AG04450 (cell line): ENCODE measurements at regions not wholly inside any gene's neighbourhood (a gene's known extent, or its start where the extent isn't known, plus 50 kb on each side); places are given as distances from the start of the nearest gene placed in this dataset.

Experiments
- CTCF ChIA-PET: fragments of 300-600, 350-600 bp; formaldehyde crosslinking; extraction: SDS; loops from one replicate; lab custom pipeline; 2022; ENCODE audit warnings: antibody characterized with exemption, inconsistent platforms; lab: Charles Lee
- POLR2A ChIA-PET: fragments of 350-600 bp; formaldehyde crosslinking; extraction: SDS; loops from one replicate; lab custom pipeline; 2021; ENCODE audit warnings: antibody characterized with exemption, inconsistent platforms; lab: Yijun Ruan, JAX
- DNase-seq: peaks from one replicate; pipeline ENCODE4 v3.0.0-alpha.2; 2011; ENCODE audit warnings: low read depth, low spot score
- H3K27ac ChIP-seq: one replicate; pipeline ENCODE4 v1.5.1; 2012; ENCODE audit warnings: low read depth, low read length, control low read depth
- H3K27me3 ChIP-seq: one replicate; pipeline ENCODE4 v1.6.0; 2012; ENCODE audit warnings: low read length; ENCODE audit not compliant: control insufficient read depth, insufficient read depth
- H3K4me3 ChIP-seq: 2 replicates; pipeline ENCODE4 v1.5.1; 2011; ENCODE audit warnings: mild to moderate bottlenecking, low read depth, low read length, control low read depth
- H3K9me3 ChIP-seq: 2 replicates; pipeline ENCODE4 v1.5.1; 2012; ENCODE audit warnings: low read length; ENCODE audit not compliant: control insufficient read depth, insufficient read depth
- CTCF ChIP-seq: IDR thresholded peaks from 2 replicates; pipeline ENCODE4 v1.5.1; 2011; ENCODE audit warnings: low read depth, low read length, control low read depth, inconsistent platforms

GRCh38 chr15:50815958-50816590, 50.6 kb upstream of the SPPL2A start:
- CTCF ChIA-PET: interaction anchor here (0.5 kb wide), 1 partner anchor 64 kb away, joined by 6 read pairs; no protein-coding TSS in a partner anchor
- POLR2A ChIA-PET: no interaction called here
- Histone ChIP-seq H3K27ac (no peak overlapping the region), H3K4me3 (no peak overlapping the region), H3K9me3 (no peaks in the 10 kb centered on the region; the same call in 1 of the 2 replicates), H3K27me3 (peaks cover 12% of the 10 kb centered on the region)
- TF ChIP-seq CTCF: no peak
- DNase-seq: no peak
